PC-3 (cell line): ENCODE measurements at regions not wholly inside any gene's neighbourhood (a gene's known extent, or its start where the extent isn't known, plus 50 kb on each side); places are given as distances from the start of the nearest gene placed in this dataset.
A peak's percentile ranks its signal among the peaks of the same experiment; 100 is the strongest.
"Not testable (repeated sequence)": the region's sequence is repeated elsewhere in the genome, so short reads cannot be mapped to it uniquely, and the experiment has no call there.

Experiments
- ATAC-seq: fragments of 200-7000 bp; cut with Tn5 transposase; 2 replicates; pipeline ENCODE4 v1.9.1; 2020; ENCODE audit warnings: mild to moderate bottlenecking, moderate library complexity
- BruUV-seq: library from RNA; stranded (reverse); fragments of 400-500 nt; replicated peaks from 2 replicates; lab custom pipeline; 2021; lab: Mats Ljungman, UMichigan
- CTCF ChIA-PET: fragments of 300-600 bp; sonication (Branson Sonifier 250); formaldehyde crosslinking; loops from one replicate; lab custom pipeline; 2022; ENCODE audit warnings: antibody characterized with exemption; lab: Charles Lee
- POLR2A ChIA-PET: fragments of 300-600 bp; sonication (Branson Sonifier 250); formaldehyde crosslinking; loops from one replicate; lab custom pipeline; 2022; ENCODE audit warnings: antibody characterized with exemption; ENCODE audit not compliant: unreplicated experiment; lab: Charles Lee
- DNase-seq: peaks from one replicate; pipeline ENCODE4 v3.0.0-alpha.2; 2015
- H2AFZ ChIP-seq: fragments of 300-600 bp; sonication (generic); 2 replicates; pipeline ENCODE4 v1.6.0; 2016; ENCODE audit warnings: antibody characterized with exemption, low read length
- H3F3A ChIP-seq: fragments of 300-600 bp; sonication (generic); one replicate; pipeline ENCODE4 v1.6.0; 2017; ENCODE audit warnings: antibody characterized with exemption, low read length, control low read depth, mild to moderate bottlenecking; ENCODE audit not compliant: unreplicated experiment
- H3K27ac ChIP-seq: fragments of 300-600 bp; sonication (generic); 2 replicates; pipeline ENCODE4 v1.5.1; 2016; ENCODE audit warnings: mild to moderate bottlenecking, low read length
- H3K27me3 ChIP-seq: fragments of 300-600 bp; sonication (generic); 2 replicates; pipeline ENCODE4 v1.6.1; 2016; ENCODE audit warnings: low read length, mixed read lengths
- H3K36me3 ChIP-seq: fragments of 300-600 bp; sonication (generic); 2 replicates; pipeline ENCODE4 v1.6.1; 2016; ENCODE audit warnings: low read depth, mixed run types, low read length, mixed read lengths
- H3K4me1 ChIP-seq: fragments of 300-600 bp; sonication (generic); 2 replicates; pipeline ENCODE4 v1.5.1; 2016; ENCODE audit warnings: low read length; ENCODE audit not compliant: insufficient read depth
- H3K4me2 ChIP-seq: fragments of 300-600 bp; sonication (generic); 2 replicates; pipeline ENCODE4 v1.6.0; 2016; ENCODE audit warnings: low read length
- H3K4me3 ChIP-seq: fragments of 300-600 bp; sonication (generic); 2 replicates; pipeline ENCODE4 v1.5.1; 2016; ENCODE audit warnings: mild to moderate bottlenecking, low read length, mixed read lengths
- H3K79me2 ChIP-seq: fragments of 300-600 bp; sonication (generic); 2 replicates; pipeline ENCODE4 v1.6.1; 2017; ENCODE audit warnings: low read length, mixed read lengths
- H3K9ac ChIP-seq: fragments of 300-600 bp; sonication (generic); 2 replicates; pipeline ENCODE4 v1.6.0; 2016; ENCODE audit warnings: mild to moderate bottlenecking, low read length
- H3K9me2 ChIP-seq: fragments of 300-600 bp; sonication (generic); replicated peaks from 2 replicates; pipeline ENCODE4 v1.6.1; 2016; ENCODE audit warnings: mixed run types, low read length, mixed read lengths
- H3K9me3 ChIP-seq: fragments of 300-600 bp; sonication (generic); 2 replicates; pipeline ENCODE4 v1.6.1; 2016; ENCODE audit warnings: low read length, mixed read lengths
- H4K20me1 ChIP-seq: fragments of 300-600 bp; sonication (generic); 2 replicates; pipeline ENCODE4 v1.6.1; 2016; ENCODE audit warnings: low read length, mixed read lengths
- CTCF ChIP-seq: fragments of 300-600 bp; sonication (generic); conservative IDR thresholded peaks from 2 replicates; pipeline ENCODE4 v1.5.1; 2017; ENCODE audit warnings: antibody characterized with exemption, low read depth, mild to moderate bottlenecking, low read length
- EZH2 ChIP-seq: fragments of 300-600 bp; sonication (generic); IDR thresholded peaks from one replicate; pipeline ENCODE4 v1.6.1; 2017; ENCODE audit warnings: antibody characterized with exemption, mild to moderate bottlenecking, low read length; ENCODE audit not compliant: unreplicated experiment
- EZH2phosphoT487 ChIP-seq: fragments of 300-600 bp; sonication (generic); IDR thresholded peaks from 2 replicates; pipeline ENCODE4 v1.6.1; 2018; ENCODE audit warnings: mild to moderate bottlenecking, antibody characterized with exemption, low read length, borderline replicate concordance
- intact Hi-C: fragments of 100-400 bp; cut with micrococcal nuclease; formaldehyde crosslinking; loops from 2 replicates; pipeline ENCODE4 v1.9.0; 2023

GRCh38 chr1:171397851-171398469, 84.0 kb downstream of the FMO4 start:
- Histone ChIP-seq H2AFZ (no peak overlapping the region), H3K4me3 (no peak overlapping the region), H3K9me2 (no peaks in the 10 kb centered on the region), H3K27me3 (peaks cover 2% of the 10 kb centered on the region; the same call in 1 of the 2 replicates), H3K4me2 (no peak overlapping the region), H3K9ac (no peak overlapping the region), H3K79me2 (no peaks in the 10 kb centered on the region), H3K36me3 (no peaks in the 10 kb centered on the region), H3F3A (no peaks in the 10 kb centered on the region), H4K20me1 (no peaks in the 10 kb centered on the region), H3K9me3 (no peaks in the 10 kb centered on the region), H3K27ac (no peak overlapping the region), H3K4me1 (no peaks in the 10 kb centered on the region)
- BruUV-seq = no TSS peak
- DNase-seq (no peak), ATAC-seq (no peak)
- CTCF ChIA-PET = no interaction called here
- TF ChIP-seq EZH2phosphoT487 (no peak), EZH2 (no peak), CTCF (no peak)
- intact Hi-C loops = no loop called here
- POLR2A ChIA-PET = no interaction called here

GRCh38 chr1:171403393-171403792, 81.9 kb upstream of the PRRC2C start:
- Histone ChIP-seq H3K4me3 (no peak overlapping the region), H3K27me3 (peaks cover 2% of the 10 kb centered on the region; the same call in 1 of the 2 replicates), H3K9me2 (no peaks in the 10 kb centered on the region), H3K79me2 (no peaks in the 10 kb centered on the region), H3K4me2 (no peak overlapping the region), H3K36me3 (no peaks in the 10 kb centered on the region), H4K20me1 (no peaks in the 10 kb centered on the region), H3F3A (no peaks in the 10 kb centered on the region), H2AFZ (0 out of 2 replicates have a peak overlapping the region, but pooled peaks have one; percentile 0), H3K9me3 (no peaks in the 10 kb centered on the region), H3K4me1 (no peaks in the 10 kb centered on the region), H3K27ac (no peak overlapping the region), H3K9ac (no peak overlapping the region)
- TF ChIP-seq CTCF = no peak
- TF ChIP-seq EZH2phosphoT487 = no peak
- no peak for TF ChIP-seq EZH2
- DNase-seq (peak; percentile 21), ATAC-seq (no peak)
- ChIA-PET CTCF (interaction anchor here (0.6 kb wide), 1 partner anchor 470 kb away, joined by 4 read pairs; no protein-coding TSS in a partner anchor), POLR2A (no interaction called here)
- no TSS peak for BruUV-seq
- intact Hi-C loops = loop anchor here (10.0 kb wide), 1 partner anchor 89 kb away; the partner anchor contains the start of gene FMO4

- H3K9me2 ChIP-seq = no peaks in the 10 kb centered on the region
- no peaks in the 10 kb centered on the region for H3K27me3 ChIP-seq
- no peak overlapping the region for H3K27ac ChIP-seq
- no peaks in the 10 kb centered on the region for H3K4me1 ChIP-seq
- H3F3A ChIP-seq = no peaks in the 10 kb centered on the region
- ChIA-PET POLR2A (no interaction called here), CTCF (no interaction called here)
- H2AFZ ChIP-seq = no peak overlapping the region
- H4K20me1 ChIP-seq = no peaks in the 10 kb centered on the region
- no peaks in the 10 kb centered on the region for H3K9me3 ChIP-seq
- no peak overlapping the region for H3K9ac ChIP-seq
- intact Hi-C loops = loop anchor here (10.0 kb wide), 1 partner anchor 91 kb away; the partner anchor contains the start of gene FMO4
- H3K36me3 ChIP-seq = no peaks in the 10 kb centered on the region
- DNase-seq = no peak
- no TSS peak for BruUV-seq
- no peaks in the 10 kb centered on the region for H3K79me2 ChIP-seq
- no peak overlapping the region for H3K4me3 ChIP-seq
- ATAC-seq = no peak
- no peak overlapping the region for H3K4me2 ChIP-seq
- TF ChIP-seq EZH2phosphoT487 (no peak), CTCF (no peak), EZH2 (no peak)
Observed at GRCh38 chr1:171405391-171405714, 80.0 kb upstream of the PRRC2C start.

GRCh38 chr1:171413557-171413956, 71.8 kb upstream of the PRRC2C start:
- H3K79me2 ChIP-seq, POLR2A ChIA-PET, H2AFZ ChIP-seq, H4K20me1 ChIP-seq, H3K27me3 ChIP-seq, BruUV-seq, H3K27ac ChIP-seq, intact Hi-C loops, H3K4me3 ChIP-seq, DNase-seq, H3K4me1 ChIP-seq, H3K4me2 ChIP-seq, H3K36me3 ChIP-seq, H3K9me2 ChIP-seq, ATAC-seq, H3K9me3 ChIP-seq, CTCF ChIA-PET, H3K9ac ChIP-seq, H3F3A ChIP-seq: not testable (repeated sequence)
